ENCODE measurements at regions not wholly inside any gene's neighbourhood (a gene's known extent, or its start where the extent isn't known, plus 50 kb on each side); places are given as distances from the start of the nearest gene placed in this dataset.
"Not testable (repeated sequence)": the region's sequence is repeated elsewhere in the genome, so short reads cannot be mapped to it uniquely, and the experiment has no call there.

GRCh38 chr2:132282911-132283310 lies 121.2 kb upstream of the ANKRD30BL start (continued):
- TF ChIP-seq CUX1 (IDR thresholded peaks at IDR 0.05; ENCODE audit: insufficient replicate concordance, low read depth, low read length): no peak

GRCh38 chr2:132286289-132286911 lies 124.6 kb upstream of the ANKRD30BL start:
- H3K4me3 ChIP-seq; H3K9me3 ChIP-seq (replicated peaks; ENCODE audit: control insufficient read depth, insufficient read depth, low read length); RAD21 ChIA-PET (ENCODE audit: unreplicated experiment); H2AFZ ChIP-seq (ENCODE audit: control insufficient read depth, low read depth, low read length); BruUV-seq (replicated peaks); ATAC-seq; CTCF ChIA-PET; H3K79me2 ChIP-seq (ENCODE audit: control insufficient read depth, insufficient read depth, low read length); H3K9ac ChIP-seq (ENCODE audit: control insufficient read depth, insufficient read depth, low read length); in situ Hi-C loops (cut with MboI); H3K27me3 ChIP-seq (replicated peaks in 1 of 2; ENCODE audit: control insufficient read depth in 2 of 2, insufficient read depth in 2 of 2, low read length in 1 of 2); H3K36me3 ChIP-seq (ENCODE audit: control insufficient read depth in 2 of 2, insufficient read depth in 2 of 2, low read length in 1 of 2); SMC1A ChIA-PET (ENCODE audit: uncharacterized antibody, unreplicated experiment); FAIRE-seq; H4K20me1 ChIP-seq (ENCODE audit: control insufficient read depth, insufficient read depth); intact Hi-C loops (cut with micrococcal nuclease; ENCODE audit: unreplicated experiment); H3K27ac ChIP-seq (ENCODE audit: control insufficient read depth, insufficient read depth); POLR2A ChIA-PET; H3K4me2 ChIP-seq (ENCODE audit: control insufficient read depth, insufficient read depth); H3K4me1 ChIP-seq (ENCODE audit: control insufficient read depth, insufficient read depth, low read length); DNase-seq (ENCODE audit: low read depth, low spot score): not testable (repeated sequence)
- WGBS (ENCODE audit: insufficient coverage, insufficient replicate concordance, low lambda C conversion rate, missing lambda C conversion rate): 17% methylated on average over 6 of the region's 6 CpGs

- POLR2A ChIA-PET; ATAC-seq; RAD21 ChIA-PET (ENCODE audit: unreplicated experiment); H3K9ac ChIP-seq (ENCODE audit: control insufficient read depth, insufficient read depth, low read length); H3K9me3 ChIP-seq (replicated peaks; ENCODE audit: control insufficient read depth, insufficient read depth, low read length); CTCF ChIA-PET; H3K27me3 ChIP-seq (replicated peaks in 1 of 2; ENCODE audit: control insufficient read depth in 2 of 2, insufficient read depth in 2 of 2, low read length in 1 of 2); H3K4me2 ChIP-seq (ENCODE audit: control insufficient read depth, insufficient read depth); DNase-seq (ENCODE audit: low read depth, low spot score); H3K4me3 ChIP-seq; intact Hi-C loops (cut with micrococcal nuclease; ENCODE audit: unreplicated experiment); H3K27ac ChIP-seq (ENCODE audit: control insufficient read depth, insufficient read depth); H4K20me1 ChIP-seq (ENCODE audit: control insufficient read depth, insufficient read depth); FAIRE-seq; H3K36me3 ChIP-seq (ENCODE audit: control insufficient read depth in 2 of 2, insufficient read depth in 2 of 2, low read length in 1 of 2); SMC1A ChIA-PET (ENCODE audit: uncharacterized antibody, unreplicated experiment); in situ Hi-C loops (cut with MboI); BruUV-seq (replicated peaks); H2AFZ ChIP-seq (ENCODE audit: control insufficient read depth, low read depth, low read length); H3K4me1 ChIP-seq (ENCODE audit: control insufficient read depth, insufficient read depth, low read length); H3K79me2 ChIP-seq (ENCODE audit: control insufficient read depth, insufficient read depth, low read length): not testable (repeated sequence)
- 24% methylated on average over 8 of the region's 8 CpGs for WGBS (ENCODE audit: insufficient coverage, insufficient replicate concordance, low lambda C conversion rate, missing lambda C conversion rate)
Measured at GRCh38 chr2:132287910-132288309, 126.2 kb upstream of the ANKRD30BL start.

GRCh38 chr2:132289138-132289537 lies 127.4 kb upstream of the ANKRD30BL start:
- BruUV-seq (replicated peaks); H3K79me2 ChIP-seq (ENCODE audit: control insufficient read depth, insufficient read depth, low read length); SMC1A ChIA-PET (ENCODE audit: uncharacterized antibody, unreplicated experiment); H4K20me1 ChIP-seq (ENCODE audit: control insufficient read depth, insufficient read depth); H3K4me1 ChIP-seq (ENCODE audit: control insufficient read depth, insufficient read depth, low read length); DNase-seq (ENCODE audit: low read depth, low spot score); H3K4me2 ChIP-seq (ENCODE audit: control insufficient read depth, insufficient read depth); FAIRE-seq; CTCF ChIA-PET; H3K27ac ChIP-seq (ENCODE audit: control insufficient read depth, insufficient read depth); H2AFZ ChIP-seq (ENCODE audit: control insufficient read depth, low read depth, low read length); H3K4me3 ChIP-seq; POLR2A ChIA-PET; H3K36me3 ChIP-seq (ENCODE audit: control insufficient read depth in 2 of 2, insufficient read depth in 2 of 2, low read length in 1 of 2); H3K27me3 ChIP-seq (replicated peaks in 1 of 2; ENCODE audit: control insufficient read depth in 2 of 2, insufficient read depth in 2 of 2, low read length in 1 of 2); intact Hi-C loops (cut with micrococcal nuclease; ENCODE audit: unreplicated experiment); H3K9me3 ChIP-seq (replicated peaks; ENCODE audit: control insufficient read depth, insufficient read depth, low read length); RAD21 ChIA-PET (ENCODE audit: unreplicated experiment); ATAC-seq; in situ Hi-C loops (cut with MboI); H3K9ac ChIP-seq (ENCODE audit: control insufficient read depth, insufficient read depth, low read length): not testable (repeated sequence)
- WGBS (ENCODE audit: insufficient coverage, insufficient replicate concordance, low lambda C conversion rate, missing lambda C conversion rate): 44% methylated on average over 4 of the region's 4 CpGs

Data from GM12878 (cell line).